GM12878 (cell line): ENCODE measurements at regions not wholly inside any gene's neighbourhood (a gene's known extent, or its start where the extent isn't known, plus 50 kb on each side); places are given as distances from the start of the nearest gene placed in this dataset.
A peak's percentile ranks its signal among the peaks of the same experiment; 100 is the strongest.

Experiments
- ATAC-seq: fragments of 200-7000 bp; cut with Tn5 transposase; 3 replicates; pipeline ENCODE4 v1.9.1; 2020; ENCODE audit warnings: mild to moderate bottlenecking, moderate library complexity
- BruUV-seq: library from RNA; stranded (reverse); fragments of 400-500 nt; replicated peaks from 2 replicates; lab custom pipeline; 2021; lab: Mats Ljungman, UMichigan
- CTCF ChIA-PET: fragments of 300-600 bp; sonication (Branson Sonifier 250); formaldehyde crosslinking; extraction: SDS; loops from one replicate; lab custom pipeline; 2021; ENCODE audit warnings: inconsistent platforms; lab: Yijun Ruan, JAX
- POLR2A ChIA-PET: fragments of 350-600 bp; formaldehyde crosslinking; extraction: SDS; loops from one replicate; lab custom pipeline; 2021; ENCODE audit warnings: inconsistent platforms; lab: Charles Lee
- RAD21 ChIA-PET: fragments of 300-600 bp; sonication (Branson Sonifier 250); formaldehyde crosslinking; loops from one replicate; lab custom pipeline; 2023; ENCODE audit warnings: antibody characterized with exemption; ENCODE audit not compliant: unreplicated experiment; lab: Charles Lee
- SMC1A ChIA-PET: fragments of 300-600 bp; sonication (Branson Sonifier 250); formaldehyde crosslinking; loops from one replicate; lab custom pipeline; 2023; ENCODE audit not compliant: unreplicated experiment, uncharacterized antibody; lab: Charles Lee
- DNase-seq: peaks from one replicate; pipeline ENCODE4 v3.0.0-alpha.2; 2011; ENCODE audit warnings: low read depth, low spot score
- FAIRE-seq: peaks from 3 replicates; lab custom pipeline; 2011; peaks lifted over from hg19 to GRCh38; lab: Jason Lieb, UNC
- H2AFZ ChIP-seq: 2 replicates; pipeline ENCODE4 v1.6.0; 2011; ENCODE audit warnings: low read depth, low read length, control low read depth; ENCODE audit not compliant: control insufficient read depth
- H3K27ac ChIP-seq: 2 replicates; pipeline ENCODE4 v1.5.1; 2011; ENCODE audit warnings: control low read depth; ENCODE audit not compliant: control insufficient read depth, insufficient read depth
- H3K27me3 ChIP-seq, 2 experiments: replicated peaks in 1 of 2; 2 replicates each; pipeline versions ENCODE4 v1.6.0 to v1.6.1; 2011; ENCODE audit warnings: low read length in 1 of 2; ENCODE audit not compliant: control insufficient read depth in 2 of 2, insufficient read depth in 2 of 2
- H3K36me3 ChIP-seq, 2 experiments: 2 replicates each; pipeline ENCODE4 v1.5.1; 2011; ENCODE audit warnings: low read length in 1 of 2; ENCODE audit not compliant: control insufficient read depth in 2 of 2, insufficient read depth in 2 of 2
- H3K4me1 ChIP-seq: 2 replicates; pipeline ENCODE4 v1.6.1; 2011; ENCODE audit warnings: mild to moderate bottlenecking, low read length, moderate library complexity, mixed read lengths; ENCODE audit not compliant: control insufficient read depth, insufficient read depth
- H3K4me2 ChIP-seq: 2 replicates; pipeline ENCODE4 v1.6.0; 2011; ENCODE audit warnings: control low read depth; ENCODE audit not compliant: control insufficient read depth, insufficient read depth
- H3K4me3 ChIP-seq: fragments of 200-600 bp; sonication (generic); 2 replicates; pipeline ENCODE4 v1.5.1; 2016
- H3K79me2 ChIP-seq: 2 replicates; pipeline ENCODE4 v1.6.0; 2011; ENCODE audit warnings: low read length; ENCODE audit not compliant: control insufficient read depth, insufficient read depth
- H3K9ac ChIP-seq: 2 replicates; pipeline ENCODE4 v1.8.0; 2011; ENCODE audit warnings: low read length, control low read depth, mixed read lengths; ENCODE audit not compliant: control insufficient read depth, insufficient read depth
- H3K9me3 ChIP-seq: replicated peaks from 3 replicates; pipeline ENCODE4 v1.5.1; 2011; ENCODE audit warnings: mild to moderate bottlenecking, low read length; ENCODE audit not compliant: control insufficient read depth, insufficient read depth
- H4K20me1 ChIP-seq: 2 replicates; pipeline ENCODE4 v1.6.0; 2011; ENCODE audit not compliant: control insufficient read depth, insufficient read depth
- NR2C2 ChIP-seq: IDR thresholded peaks from 2 replicates; pipeline ENCODE4 v1.6.1; 2011; ENCODE audit warnings: borderline replicate concordance, low read depth; ENCODE audit not compliant: control insufficient read depth, insufficient read length
- RAD21 ChIP-seq: IDR thresholded peaks from 2 replicates; pipeline ENCODE4 v1.6.1; 2011; ENCODE audit warnings: mild to moderate bottlenecking, low read depth, low read length, moderate library complexity; ENCODE audit not compliant: insufficient read depth
- SIX5 ChIP-seq: IDR thresholded peaks from 2 replicates; pipeline ENCODE4 v1.6.1; 2011; ENCODE audit warnings: mild to moderate bottlenecking, low read depth, low read length, moderate library complexity; ENCODE audit not compliant: severe bottlenecking
- WGBS: methylation state at CpG from one replicate; pipeline ENCODE4 v1.1.6; 2016; ENCODE audit warnings: low lambda C conversion rate; ENCODE audit not compliant: insufficient replicate concordance, insufficient coverage; ENCODE audit errors: missing lambda C conversion rate; 5-methylcytosine and 5-hydroxymethylcytosine counted together
- in situ Hi-C: fragments of 300-500 bp; cut with MboI; formaldehyde crosslinking; loops from 9 replicates; pipeline ENCODE4 v1.14.3; 2018; ENCODE audit warnings: mixed read lengths
- intact Hi-C: fragments of 100-400 bp; cut with micrococcal nuclease; formaldehyde crosslinking; loops from one replicate; pipeline ENCODE4 v1.14.2; 2022; ENCODE audit not compliant: unreplicated experiment
- TF ChIP-seq, protein P1 (sequence below), 3 experiments: IDR thresholded peaks in 2 of 3; conservative IDR thresholded peaks in 1 of 3; 2 replicates each; pipeline ENCODE4 v1.5.1; 2011; ENCODE audit warnings: low read depth in 3 of 3, low read length in 3 of 3, mild to moderate bottlenecking in 3 of 3, control low read depth in 2 of 3, moderate library complexity in 2 of 3, inconsistent platforms in 1 of 3, mixed read lengths in 1 of 3; ENCODE audit not compliant: control insufficient read depth in 2 of 3, insufficient read depth in 1 of 3; ENCODE audit errors: extremely low read depth in 1 of 3

DNA sequence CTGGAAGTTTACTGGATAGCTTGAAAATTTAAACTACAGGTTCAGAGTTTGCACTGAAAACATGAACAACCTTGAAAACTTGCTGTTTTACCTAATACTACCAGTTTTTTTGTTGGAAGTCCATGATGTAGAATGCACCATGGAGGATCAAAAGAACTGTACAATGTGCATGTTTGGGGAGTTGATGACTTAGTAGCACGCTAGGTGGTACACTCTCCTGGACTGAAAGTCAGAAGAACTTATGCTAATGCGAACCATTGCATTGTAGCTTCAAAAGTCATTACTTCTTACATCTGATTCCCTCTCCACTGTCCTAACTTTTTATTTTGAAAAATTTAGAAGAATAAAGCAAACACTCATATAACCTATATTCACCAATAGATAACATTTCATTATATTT is 211.0 kb downstream of the OSTF1 start:
- no TSS peak for BruUV-seq
- Histone ChIP-seq H3K4me2 (no peak overlapping the region), H3K36me3 (no peaks in the 10 kb centered on the region), H3K9ac (no peak overlapping the region), H3K4me1 (no peaks in the 10 kb centered on the region), H3K27ac (no peak overlapping the region), H3K79me2 (no peaks in the 10 kb centered on the region), H4K20me1 (no peaks in the 10 kb centered on the region), H3K27me3 (no peaks in the 10 kb centered on the region; a peak in 1 of 4 replicates), H2AFZ (no peak overlapping the region)
- SMC1A ChIA-PET: no interaction called here
- DNase-seq (no peak), ATAC-seq (peak; percentile 61), FAIRE-seq (no peak)
- RAD21 ChIA-PET: no interaction called here
- CTCF ChIA-PET: interaction anchor here (0.6 to 1.1 kb wide), 3 partner anchors 14 to 570 kb away, joined by 3 to 4 read pairs (median 3); no protein-coding TSS in a partner anchor
- WGBS: 0% methylated on average over 2 of the region's 2 CpGs
- in situ Hi-C loops: no loop called here
- TF ChIP-seq NR2C2: no peak
- TF ChIP-seq, protein P1, sequence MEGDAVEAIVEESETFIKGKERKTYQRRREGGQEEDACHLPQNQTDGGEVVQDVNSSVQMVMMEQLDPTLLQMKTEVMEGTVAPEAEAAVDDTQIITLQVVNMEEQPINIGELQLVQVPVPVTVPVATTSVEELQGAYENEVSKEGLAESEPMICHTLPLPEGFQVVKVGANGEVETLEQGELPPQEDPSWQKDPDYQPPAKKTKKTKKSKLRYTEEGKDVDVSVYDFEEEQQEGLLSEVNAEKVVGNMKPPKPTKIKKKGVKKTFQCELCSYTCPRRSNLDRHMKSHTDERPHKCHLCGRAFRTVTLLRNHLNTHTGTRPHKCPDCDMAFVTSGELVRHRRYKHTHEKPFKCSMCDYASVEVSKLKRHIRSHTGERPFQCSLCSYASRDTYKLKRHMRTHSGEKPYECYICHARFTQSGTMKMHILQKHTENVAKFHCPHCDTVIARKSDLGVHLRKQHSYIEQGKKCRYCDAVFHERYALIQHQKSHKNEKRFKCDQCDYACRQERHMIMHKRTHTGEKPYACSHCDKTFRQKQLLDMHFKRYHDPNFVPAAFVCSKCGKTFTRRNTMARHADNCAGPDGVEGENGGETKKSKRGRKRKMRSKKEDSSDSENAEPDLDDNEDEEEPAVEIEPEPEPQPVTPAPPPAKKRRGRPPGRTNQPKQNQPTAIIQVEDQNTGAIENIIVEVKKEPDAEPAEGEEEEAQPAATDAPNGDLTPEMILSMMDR (IDR thresholded peaks at IDR 0.05 in 2 of 3, conservative IDR thresholded peaks at IDR 0.05 in 1 of 3; ENCODE audit: control insufficient read depth in 2 of 3, extremely low read depth in 1 of 3, insufficient read depth in 1 of 3, low read depth in 3 of 3, low read length in 3 of 3): peak in 1 of 3 experiments; percentile 15; a peak in 1 of 6 replicates
- TF ChIP-seq, all 136 proteins: peak for 1
- intact Hi-C loops: no loop called here
- Histone ChIP-seq H3K9me3 (no peaks in the 10 kb centered on the region), H3K4me3 (no peak overlapping the region)
- POLR2A ChIA-PET: no interaction called here

DNA sequence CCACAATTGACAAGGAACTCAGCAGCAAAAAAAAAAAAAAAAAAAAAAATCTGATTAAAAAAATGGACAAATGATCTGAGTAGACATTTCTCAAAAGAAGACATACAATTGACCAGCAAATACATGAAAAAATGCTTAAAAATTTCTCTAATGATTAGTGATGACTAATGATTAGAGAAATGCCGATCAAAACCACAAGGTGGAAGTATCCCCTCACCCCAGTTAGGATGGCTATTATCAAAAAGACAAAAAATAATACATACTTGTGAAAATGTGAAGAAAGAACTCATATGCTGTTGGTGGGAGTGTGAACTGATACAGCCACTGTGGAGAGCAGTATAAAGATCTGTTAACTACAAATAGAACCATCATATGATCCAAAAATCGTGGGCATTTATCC is 245.3 kb downstream of the OSTF1 start:
- Histone ChIP-seq H4K20me1 (no peaks in the 10 kb centered on the region), H3K79me2 (no peaks in the 10 kb centered on the region), H3K9ac (no peak overlapping the region), H2AFZ (no peak overlapping the region), H3K9me3 (no peaks in the 10 kb centered on the region), H3K27me3 (no peaks in the 10 kb centered on the region), H3K27ac (no peak overlapping the region), H3K4me3 (no peak overlapping the region), H3K36me3 (no peaks in the 10 kb centered on the region), H3K4me1 (no peaks in the 10 kb centered on the region), H3K4me2 (no peak overlapping the region)
- no peak for TF ChIP-seq SIX5
- TF ChIP-seq RAD21: peak; percentile 29; the same call in 1 of the 2 replicates
- 6% methylated on average over 2 of the region's 2 CpGs for WGBS
- intact Hi-C loops: no loop called here
- BruUV-seq: no TSS peak
- ATAC-seq (no peak), DNase-seq (no peak), FAIRE-seq (no peak)
- RAD21 ChIA-PET: interaction anchor here (0.6 to 0.8 kb wide), 2 partner anchors 522 to 532 kb away, joined by 3 read pairs; no protein-coding TSS in a partner anchor
- POLR2A ChIA-PET: interaction anchor here (0.6 kb wide), 1 partner anchor 21 kb away, joined by 3 read pairs; no protein-coding TSS in a partner anchor
- SMC1A ChIA-PET: no interaction called here
- CTCF ChIA-PET: no interaction called here
- in situ Hi-C loops: no loop called here
